Neural cell (in vitro differentiated cells): ENCODE measurements at regions not wholly inside any gene's neighbourhood (a gene's known extent, or its start where the extent isn't known, plus 50 kb on each side); places are given as distances from the start of the nearest gene placed in this dataset.

Source experiments
- H2AFZ ChIP-seq: fragments of 200-600, 300-800 bp; sonication (generic), shearing (Covaris generic); 2 replicates; pipeline ENCODE4 v1.6.0; 2014; ENCODE audit warnings: low read depth, mild to moderate bottlenecking, antibody characterized with exemption, low read length, moderate library complexity
- H3F3A ChIP-seq: fragments of 200-600 bp; shearing (Covaris generic); 2 replicates; pipeline ENCODE4 v1.6.1; 2016; ENCODE audit warnings: mild to moderate bottlenecking, moderate library complexity, mixed read lengths, antibody characterized with exemption, low read length; ENCODE audit not compliant: insufficient read depth, poor library complexity, severe bottlenecking
- H3K27ac ChIP-seq: fragments of 200-600, 300-800 bp; sonication (generic), shearing (Covaris generic); 2 replicates; pipeline ENCODE4 v1.5.1; 2014; ENCODE audit warnings: mild to moderate bottlenecking, low read length, moderate library complexity
- H3K27me3 ChIP-seq: fragments of 300-800, 200-600 bp; sonication (generic), shearing (Covaris generic); 2 replicates; pipeline ENCODE4 v1.6.0; 2014; ENCODE audit warnings: mild to moderate bottlenecking, low read depth, low read length, moderate library complexity; ENCODE audit not compliant: insufficient read depth
- H3K36me3 ChIP-seq: fragments of 300-800, 200-600 bp; sonication (generic), shearing (Covaris generic); 2 replicates; pipeline ENCODE4 v1.5.1; 2014; ENCODE audit warnings: mild to moderate bottlenecking, antibody characterized with exemption, low read length, moderate library complexity; ENCODE audit not compliant: insufficient read depth
- H3K4me2 ChIP-seq: fragments of 300-800, 200-600 bp; sonication (generic), shearing (Covaris generic); 2 replicates; pipeline ENCODE4 v1.6.0; 2014; ENCODE audit warnings: mild to moderate bottlenecking, low read length
- H3K4me3 ChIP-seq: fragments of 300-800, 200-600 bp; sonication (generic), shearing (Covaris generic); 2 replicates; pipeline ENCODE4 v1.5.1; 2014; ENCODE audit warnings: mild to moderate bottlenecking, low read length, moderate library complexity
- H3K79me2 ChIP-seq: fragments of 200-600 bp; shearing (Covaris generic); replicated peaks from 2 replicates; pipeline ENCODE4 v1.6.0; 2014; ENCODE audit warnings: mild to moderate bottlenecking, low read length, moderate library complexity; ENCODE audit not compliant: insufficient read depth
- H3K9ac ChIP-seq: fragments of 300-800, 200-600 bp; sonication (generic), shearing (Covaris generic); 2 replicates; pipeline ENCODE4 v1.6.1; 2016; ENCODE audit warnings: mild to moderate bottlenecking, low read length, mixed read lengths
- H3K9me2 ChIP-seq: fragments of 200-600 bp; shearing (Covaris generic); 2 replicates; pipeline ENCODE4 v1.6.1; 2016; ENCODE audit warnings: mild to moderate bottlenecking, low read length, mixed read lengths; ENCODE audit not compliant: insufficient read depth
- H3K9me3 ChIP-seq: fragments of 200-600, 300-800 bp; sonication (generic), shearing (Covaris generic); 2 replicates; pipeline ENCODE4 v1.6.1; 2016; ENCODE audit warnings: mild to moderate bottlenecking, mixed run types, low read length, moderate library complexity, mixed read lengths
- H4K20me1 ChIP-seq: fragments of 200-600 bp; shearing (Covaris generic); 2 replicates; pipeline ENCODE4 v1.6.1; 2016; ENCODE audit warnings: mild to moderate bottlenecking, mixed run types; ENCODE audit not compliant: insufficient read depth
- EP300 ChIP-seq: fragments of 450-650 bp; conservative IDR thresholded peaks from 2 replicates; pipeline ENCODE4 v1.6.1; 2014; ENCODE audit warnings: antibody characterized with exemption, mild to moderate bottlenecking, moderate library complexity; ENCODE audit not compliant: poor library complexity, severe bottlenecking
- EZH2 ChIP-seq: fragments of 200-600, 300-800 bp; shearing (Covaris generic), sonication (generic); IDR thresholded peaks from 2 replicates; pipeline ENCODE4 v1.6.1; 2014; ENCODE audit warnings: antibody characterized with exemption, low read length, borderline replicate concordance, mild to moderate bottlenecking; ENCODE audit not compliant: insufficient read depth, poor library complexity, severe bottlenecking
- MXI1 ChIP-seq: fragments of 450-650 bp; conservative IDR thresholded peaks from 2 replicates; pipeline ENCODE4 v1.6.1; 2014; ENCODE audit warnings: antibody characterized with exemption, mild to moderate bottlenecking; ENCODE audit not compliant: poor library complexity, severe bottlenecking
- POLR2AphosphoS5 ChIP-seq: IDR thresholded peaks from 2 replicates; pipeline ENCODE4 v1.6.1; 2012
- RAD21 ChIP-seq: fragments of 450-650 bp; conservative IDR thresholded peaks from 2 replicates; pipeline ENCODE4 v1.6.1; 2014; ENCODE audit warnings: antibody characterized with exemption, mild to moderate bottlenecking, moderate library complexity
- REST ChIP-seq: IDR thresholded peaks from 2 replicates; pipeline ENCODE4 v1.6.1; 2012; ENCODE audit warnings: borderline replicate concordance
- SMC3 ChIP-seq: fragments of 450-650 bp; conservative IDR thresholded peaks from 2 replicates; pipeline ENCODE4 v1.6.1; 2014; ENCODE audit warnings: antibody characterized with exemption, mild to moderate bottlenecking, moderate library complexity; ENCODE audit not compliant: poor library complexity
- TAF1 ChIP-seq: IDR thresholded peaks from 2 replicates; pipeline ENCODE4 v1.6.1; 2012; ENCODE audit warnings: low read depth
- TF ChIP-seq, protein P1 (sequence below): fragments of 450-650 bp; IDR thresholded peaks from 2 replicates; pipeline ENCODE4 v1.5.1; 2014; ENCODE audit warnings: antibody characterized with exemption, mild to moderate bottlenecking, moderate library complexity; ENCODE audit not compliant: poor library complexity, severe bottlenecking

GRCh38 chr21:18907076-18907475 is 503.5 kb upstream of the TMPRSS15 start:
- Histone ChIP-seq H3K27me3 (no peaks in the 10 kb centered on the region), H2AFZ (no peak overlapping the region), H3K79me2 (no peaks in the 10 kb centered on the region), H3K4me2 (no peak overlapping the region), H3K9me3 (no peaks in the 10 kb centered on the region), H3K4me3 (no peak overlapping the region), H3K36me3 (no peaks in the 10 kb centered on the region), H4K20me1 (no peaks in the 10 kb centered on the region), H3K9me2 (no peaks in the 10 kb centered on the region), H3K27ac (no peak overlapping the region), H3K9ac (no peak overlapping the region), H3F3A (no peaks in the 10 kb centered on the region)
- TF ChIP-seq POLR2AphosphoS5 (peak; percentile 46), SMC3 (no peak)

GRCh38 chr21:18908641-18909040 is 505.1 kb upstream of the TMPRSS15 start:
- Histone ChIP-seq H3K4me2 (no peak overlapping the region), H3K27ac (no peak overlapping the region), H3K9me2 (no peaks in the 10 kb centered on the region), H3K9ac (no peak overlapping the region), H2AFZ (no peak overlapping the region), H3K27me3 (no peaks in the 10 kb centered on the region), H4K20me1 (no peaks in the 10 kb centered on the region), H3K4me3 (no peak overlapping the region), H3F3A (no peaks in the 10 kb centered on the region), H3K79me2 (no peaks in the 10 kb centered on the region), H3K36me3 (no peaks in the 10 kb centered on the region), H3K9me3 (peaks cover 5% of the 10 kb centered on the region)
- TF ChIP-seq POLR2AphosphoS5 (no peak), MXI1 (no peak), RAD21 (no peak), EZH2 (no peak), TAF1 (no peak), REST (no peak), EP300 (no peak), SMC3 (no peak)
- TF ChIP-seq, protein P1, sequence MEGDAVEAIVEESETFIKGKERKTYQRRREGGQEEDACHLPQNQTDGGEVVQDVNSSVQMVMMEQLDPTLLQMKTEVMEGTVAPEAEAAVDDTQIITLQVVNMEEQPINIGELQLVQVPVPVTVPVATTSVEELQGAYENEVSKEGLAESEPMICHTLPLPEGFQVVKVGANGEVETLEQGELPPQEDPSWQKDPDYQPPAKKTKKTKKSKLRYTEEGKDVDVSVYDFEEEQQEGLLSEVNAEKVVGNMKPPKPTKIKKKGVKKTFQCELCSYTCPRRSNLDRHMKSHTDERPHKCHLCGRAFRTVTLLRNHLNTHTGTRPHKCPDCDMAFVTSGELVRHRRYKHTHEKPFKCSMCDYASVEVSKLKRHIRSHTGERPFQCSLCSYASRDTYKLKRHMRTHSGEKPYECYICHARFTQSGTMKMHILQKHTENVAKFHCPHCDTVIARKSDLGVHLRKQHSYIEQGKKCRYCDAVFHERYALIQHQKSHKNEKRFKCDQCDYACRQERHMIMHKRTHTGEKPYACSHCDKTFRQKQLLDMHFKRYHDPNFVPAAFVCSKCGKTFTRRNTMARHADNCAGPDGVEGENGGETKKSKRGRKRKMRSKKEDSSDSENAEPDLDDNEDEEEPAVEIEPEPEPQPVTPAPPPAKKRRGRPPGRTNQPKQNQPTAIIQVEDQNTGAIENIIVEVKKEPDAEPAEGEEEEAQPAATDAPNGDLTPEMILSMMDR, result no peak

DNA sequence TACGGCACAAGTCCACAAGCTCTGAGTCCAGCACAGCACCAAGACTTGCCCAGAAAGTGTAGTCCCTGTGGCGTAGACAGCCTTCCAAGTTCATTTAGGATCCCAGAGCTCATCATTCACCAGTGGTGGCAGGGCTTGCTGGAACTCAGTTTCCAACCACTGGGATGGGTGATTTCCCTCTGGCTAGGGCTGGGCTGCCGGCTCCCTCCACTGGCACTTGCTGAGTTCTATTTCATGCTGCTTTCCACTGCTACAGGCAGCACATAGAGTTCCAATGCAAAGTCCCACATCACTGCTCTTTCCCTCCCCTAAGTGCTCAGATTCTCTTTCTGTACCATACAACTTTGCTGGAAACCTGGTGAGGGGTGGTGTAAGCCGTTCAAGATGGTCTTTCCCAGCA is 510.3 kb upstream of the TMPRSS15 start:
- Histone ChIP-seq H3K9me2 (no peaks in the 10 kb centered on the region), H3K4me3 (no peak overlapping the region), H3K4me2 (no peak overlapping the region), H3K9me3 (peaks cover 5% of the 10 kb centered on the region), H3F3A (no peaks in the 10 kb centered on the region), H3K36me3 (no peaks in the 10 kb centered on the region), H2AFZ (no peak overlapping the region), H3K27ac (no peak overlapping the region), H4K20me1 (no peaks in the 10 kb centered on the region), H3K27me3 (no peaks in the 10 kb centered on the region), H3K79me2 (no peaks in the 10 kb centered on the region), H3K9ac (no peak overlapping the region)
- TF ChIP-seq REST (no peak), EZH2 (no peak), RAD21 (no peak)
- TF ChIP-seq, protein P1, result no peak
